Esophagus muscularis mucosa (tissue), 3 donors: ENCODE measurements at regions not wholly inside any gene's neighbourhood (a gene's known extent, or its start where the extent isn't known, plus 50 kb on each side); places are given as distances from the start of the nearest gene placed in this dataset.

ENCODE experiments used
- POLR2A ChIP-seq: fragments of 450-650 bp; IDR thresholded peaks from one replicate; pipeline ENCODE4 v1.6.1; 2017; ENCODE audit warnings: antibody characterized with exemption, moderate library complexity, mild to moderate bottlenecking, low read depth
- POLR2AphosphoS5 ChIP-seq, 2 donors: sonication (generic); formaldehyde crosslinking; IDR thresholded peaks; one replicate each; pipeline ENCODE4 v1.6.1; 2017; ENCODE audit warnings: antibody characterized with exemption in 2 of 2
- TF ChIP-seq, protein P1 (sequence below), 3 experiments: fragments of 200-600 bp in 2 of 3; fragments of 450-650 bp in 1 of 3; sonication (generic) in 2 of 3; IDR thresholded peaks; one replicate each; pipeline ENCODE4 v1.5.1; 2017 to 2019; ENCODE audit warnings: antibody characterized with exemption in 3 of 3, mild to moderate bottlenecking in 2 of 3, moderate library complexity in 1 of 3

- TF ChIP-seq, protein P1, sequence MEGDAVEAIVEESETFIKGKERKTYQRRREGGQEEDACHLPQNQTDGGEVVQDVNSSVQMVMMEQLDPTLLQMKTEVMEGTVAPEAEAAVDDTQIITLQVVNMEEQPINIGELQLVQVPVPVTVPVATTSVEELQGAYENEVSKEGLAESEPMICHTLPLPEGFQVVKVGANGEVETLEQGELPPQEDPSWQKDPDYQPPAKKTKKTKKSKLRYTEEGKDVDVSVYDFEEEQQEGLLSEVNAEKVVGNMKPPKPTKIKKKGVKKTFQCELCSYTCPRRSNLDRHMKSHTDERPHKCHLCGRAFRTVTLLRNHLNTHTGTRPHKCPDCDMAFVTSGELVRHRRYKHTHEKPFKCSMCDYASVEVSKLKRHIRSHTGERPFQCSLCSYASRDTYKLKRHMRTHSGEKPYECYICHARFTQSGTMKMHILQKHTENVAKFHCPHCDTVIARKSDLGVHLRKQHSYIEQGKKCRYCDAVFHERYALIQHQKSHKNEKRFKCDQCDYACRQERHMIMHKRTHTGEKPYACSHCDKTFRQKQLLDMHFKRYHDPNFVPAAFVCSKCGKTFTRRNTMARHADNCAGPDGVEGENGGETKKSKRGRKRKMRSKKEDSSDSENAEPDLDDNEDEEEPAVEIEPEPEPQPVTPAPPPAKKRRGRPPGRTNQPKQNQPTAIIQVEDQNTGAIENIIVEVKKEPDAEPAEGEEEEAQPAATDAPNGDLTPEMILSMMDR (IDR thresholded peaks at IDR 0.05), result no peak
- TF ChIP-seq POLR2AphosphoS5 (IDR thresholded peaks at IDR 0.05) (no peak), POLR2A (no peak)
Measured at GRCh38 chrX:37922928-37923327, 75.6 kb upstream of the DYNLT3 start.
